SU-DHL-6 (cell line): ENCODE measurements at regions not wholly inside any gene's neighbourhood (a gene's known extent, or its start where the extent isn't known, plus 50 kb on each side); places are given as distances from the start of the nearest gene placed in this dataset.

ENCODE experiments used
- H2AFZ ChIP-seq: fragments of 200-600 bp; sonication (generic); 2 replicates; pipeline ENCODE4 v1.6.1; 2014; ENCODE audit warnings: low read depth, mild to moderate bottlenecking, moderate library complexity, mixed read lengths, antibody characterized with exemption, low read length; ENCODE audit not compliant: severe bottlenecking
- H3F3A ChIP-seq: fragments of 200-600 bp; shearing (Covaris generic); 2 replicates; pipeline ENCODE4 v1.6.0; 2016; ENCODE audit warnings: antibody characterized with exemption, mild to moderate bottlenecking; ENCODE audit not compliant: insufficient read depth
- H3K27ac ChIP-seq: fragments of 200-600 bp; sonication (generic); 2 replicates; pipeline ENCODE4 v1.5.1; 2016; ENCODE audit warnings: low read depth, mild to moderate bottlenecking, low read length, moderate library complexity, mixed read lengths
- H3K27me3 ChIP-seq: fragments of 200-600 bp; sonication (generic), shearing (Covaris generic); 2 replicates; pipeline ENCODE4 v1.6.0; 2014; ENCODE audit warnings: mild to moderate bottlenecking, low read length
- H3K36me3 ChIP-seq: fragments of 200-600 bp; sonication (generic); 2 replicates; pipeline ENCODE4 v1.6.1; 2014; ENCODE audit warnings: mild to moderate bottlenecking, low read length, mixed read lengths
- H3K4me2 ChIP-seq: fragments of 300-600, 200-600 bp; shearing (Covaris generic), sonication (generic); 2 replicates; pipeline ENCODE4 v1.6.0; 2014; ENCODE audit warnings: low read length, low read depth, mild to moderate bottlenecking; ENCODE audit not compliant: poor library complexity, severe bottlenecking
- H3K4me3 ChIP-seq: fragments of 200-600 bp; sonication (generic); 2 replicates; pipeline ENCODE4 v1.5.1; 2014; ENCODE audit warnings: antibody characterized with exemption, low read length, mild to moderate bottlenecking, mixed read lengths; ENCODE audit not compliant: insufficient read depth, poor library complexity, severe bottlenecking
- H3K79me2 ChIP-seq: fragments of 200-600 bp; sonication (generic); 2 replicates; pipeline ENCODE4 v1.6.1; 2014; ENCODE audit warnings: mild to moderate bottlenecking, low read length, moderate library complexity; ENCODE audit not compliant: insufficient read depth
- H3K9ac ChIP-seq: fragments of 200-600 bp; sonication (generic); 2 replicates; pipeline ENCODE4 v1.7.0; 2014; ENCODE audit warnings: mild to moderate bottlenecking, low read length
- H3K9me2 ChIP-seq: fragments of 200-600 bp; sonication (generic); replicated peaks from 2 replicates; pipeline ENCODE4 v1.6.1; 2014; ENCODE audit warnings: low read length; ENCODE audit not compliant: insufficient read depth
- H3K9me3 ChIP-seq: fragments of 200-600 bp; sonication (generic); 2 replicates; pipeline ENCODE4 v1.6.1; 2014; ENCODE audit warnings: low read length, mixed read lengths; ENCODE audit not compliant: insufficient read depth
- H4K20me1 ChIP-seq: fragments of 200-600 bp; sonication (generic); 2 replicates; pipeline ENCODE4 v1.6.1; 2014; ENCODE audit warnings: low read depth, mild to moderate bottlenecking, antibody characterized with exemption, low read length, moderate library complexity, mixed read lengths
- EZH2phosphoT487 ChIP-seq: fragments of 200-600 bp; sonication (generic), shearing (Covaris generic); conservative IDR thresholded peaks from 2 replicates; pipeline ENCODE4 v1.6.1; 2018; ENCODE audit warnings: mild to moderate bottlenecking, antibody characterized with exemption, low read length, moderate library complexity, mixed read lengths
- TF ChIP-seq, protein P1 (sequence below): fragments of 200-600 bp; sonication (generic); IDR thresholded peaks from one replicate; pipeline ENCODE4 v1.5.1; 2017; ENCODE audit warnings: antibody characterized with exemption, mild to moderate bottlenecking, low read length, moderate library complexity; ENCODE audit not compliant: insufficient read depth, poor library complexity, severe bottlenecking

DNA sequence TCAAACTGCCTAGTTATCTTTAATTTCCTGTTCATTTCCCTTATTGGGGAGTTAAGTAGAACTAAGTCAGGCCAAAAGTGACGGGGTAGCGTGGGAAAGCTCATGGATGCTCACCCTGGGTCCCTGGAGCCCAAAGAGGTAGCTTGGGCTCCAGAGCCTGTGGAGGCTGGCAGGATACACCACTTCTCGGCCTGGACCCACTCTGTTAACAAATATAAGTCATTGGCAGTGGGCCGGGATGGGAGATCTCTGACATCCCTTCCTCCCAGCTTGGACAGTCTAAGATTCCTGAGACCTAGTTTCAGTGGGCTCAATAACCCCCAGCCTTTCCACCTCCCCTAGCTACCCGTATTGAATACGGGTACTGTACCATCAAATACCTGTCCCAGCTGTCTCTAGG is 106.1 kb downstream of the EFNB1 start:
- no peak overlapping the region for H3K27ac ChIP-seq
- no peak overlapping the region for H3K4me2 ChIP-seq
- no peaks in the 10 kb centered on the region for H4K20me1 ChIP-seq
- no peak overlapping the region for H2AFZ ChIP-seq
- no peaks in the 10 kb centered on the region for H3K9me2 ChIP-seq
- no peaks in the 10 kb centered on the region for H3K79me2 ChIP-seq
- TF ChIP-seq EZH2phosphoT487: no peak
- TF ChIP-seq, protein P1, sequence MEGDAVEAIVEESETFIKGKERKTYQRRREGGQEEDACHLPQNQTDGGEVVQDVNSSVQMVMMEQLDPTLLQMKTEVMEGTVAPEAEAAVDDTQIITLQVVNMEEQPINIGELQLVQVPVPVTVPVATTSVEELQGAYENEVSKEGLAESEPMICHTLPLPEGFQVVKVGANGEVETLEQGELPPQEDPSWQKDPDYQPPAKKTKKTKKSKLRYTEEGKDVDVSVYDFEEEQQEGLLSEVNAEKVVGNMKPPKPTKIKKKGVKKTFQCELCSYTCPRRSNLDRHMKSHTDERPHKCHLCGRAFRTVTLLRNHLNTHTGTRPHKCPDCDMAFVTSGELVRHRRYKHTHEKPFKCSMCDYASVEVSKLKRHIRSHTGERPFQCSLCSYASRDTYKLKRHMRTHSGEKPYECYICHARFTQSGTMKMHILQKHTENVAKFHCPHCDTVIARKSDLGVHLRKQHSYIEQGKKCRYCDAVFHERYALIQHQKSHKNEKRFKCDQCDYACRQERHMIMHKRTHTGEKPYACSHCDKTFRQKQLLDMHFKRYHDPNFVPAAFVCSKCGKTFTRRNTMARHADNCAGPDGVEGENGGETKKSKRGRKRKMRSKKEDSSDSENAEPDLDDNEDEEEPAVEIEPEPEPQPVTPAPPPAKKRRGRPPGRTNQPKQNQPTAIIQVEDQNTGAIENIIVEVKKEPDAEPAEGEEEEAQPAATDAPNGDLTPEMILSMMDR: no peak
- no peaks in the 10 kb centered on the region for H3K9me3 ChIP-seq
- no peak overlapping the region for H3K9ac ChIP-seq
- no peaks in the 10 kb centered on the region for H3K27me3 ChIP-seq
- H3K36me3 ChIP-seq: no peaks in the 10 kb centered on the region
- H3K4me3 ChIP-seq: no peak overlapping the region
- no peaks in the 10 kb centered on the region for H3F3A ChIP-seq

DNA sequence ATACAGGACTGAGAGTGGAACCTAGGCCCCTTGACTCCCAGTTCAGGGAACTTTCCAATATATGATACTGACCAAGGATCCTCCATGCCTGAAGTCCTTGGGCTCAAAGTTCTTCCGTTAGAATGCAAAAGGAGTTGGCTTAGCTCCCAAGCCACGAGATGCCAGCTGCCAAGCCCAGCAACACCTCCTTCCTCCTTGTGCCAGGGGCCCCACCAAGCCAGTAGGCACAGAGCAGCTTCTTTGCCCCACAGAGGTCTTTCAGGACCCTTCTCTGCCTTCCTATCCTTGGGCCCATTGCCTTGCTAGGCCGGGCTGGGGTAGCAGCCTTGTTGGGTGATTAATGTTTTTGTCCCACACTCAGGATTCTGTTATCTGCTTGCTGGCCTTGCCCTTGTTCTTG is 105.6 kb downstream of the EFNB1 start:
- Histone ChIP-seq H3K27me3 (no peaks in the 10 kb centered on the region), H3K79me2 (no peaks in the 10 kb centered on the region), H2AFZ (no peak overlapping the region), H3F3A (no peaks in the 10 kb centered on the region), H3K27ac (no peak overlapping the region), H3K9ac (no peak overlapping the region), H3K36me3 (no peaks in the 10 kb centered on the region), H3K9me2 (no peaks in the 10 kb centered on the region), H3K4me3 (no peak overlapping the region), H3K4me2 (no peak overlapping the region), H4K20me1 (no peaks in the 10 kb centered on the region), H3K9me3 (no peaks in the 10 kb centered on the region)
- TF ChIP-seq, protein P1: no peak
- no peak for TF ChIP-seq EZH2phosphoT487

DNA sequence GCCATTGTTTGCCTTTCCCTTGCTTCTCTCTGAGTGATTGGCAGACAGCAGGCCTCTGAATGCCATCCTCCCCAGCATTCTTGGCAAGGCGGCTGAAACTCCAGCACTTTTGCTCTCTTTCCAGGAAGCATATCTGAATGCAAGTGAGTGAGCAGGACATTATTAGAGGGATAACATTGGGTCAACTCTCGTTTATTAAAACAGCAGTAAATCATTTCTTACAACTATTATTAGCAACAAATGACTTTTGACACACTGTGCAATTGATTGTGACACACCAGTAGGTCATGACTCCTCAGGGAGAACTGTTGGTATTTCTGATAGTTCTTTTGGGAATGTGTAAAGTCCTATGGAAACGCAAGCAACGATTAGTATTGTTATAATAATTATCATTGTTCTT is 103.8 kb downstream of the EFNB1 start:
- H3K9me2 ChIP-seq: no peaks in the 10 kb centered on the region
- H3K4me2 ChIP-seq: no peak overlapping the region
- H3K79me2 ChIP-seq: no peaks in the 10 kb centered on the region
- H3K9ac ChIP-seq: no peak overlapping the region
- TF ChIP-seq, protein P1: no peak
- TF ChIP-seq EZH2phosphoT487: no peak
- no peak overlapping the region for H2AFZ ChIP-seq
- H3F3A ChIP-seq: no peaks in the 10 kb centered on the region
- H3K9me3 ChIP-seq: no peaks in the 10 kb centered on the region
- H3K27me3 ChIP-seq: no peaks in the 10 kb centered on the region
- H3K4me3 ChIP-seq: no peak overlapping the region
- H3K27ac ChIP-seq: no peak overlapping the region
- no peaks in the 10 kb centered on the region for H3K36me3 ChIP-seq
- no peaks in the 10 kb centered on the region for H4K20me1 ChIP-seq
